HepG2 (cell line): ENCODE measurements at regions not wholly inside any gene's neighbourhood (a gene's known extent, or its start where the extent isn't known, plus 50 kb on each side); places are given as distances from the start of the nearest gene placed in this dataset.

ENCODE experiments used
- ATAC-seq: fragments of 200-7000 bp; cut with Tn5 transposase; 3 replicates; pipeline ENCODE4 v1.9.1; 2020; ENCODE audit warnings: mild to moderate bottlenecking, moderate library complexity
- BruUV-seq: library from RNA; stranded (reverse); fragments of 400-500 nt; replicated peaks from 2 replicates; lab custom pipeline; 2021; lab: Mats Ljungman, UMichigan
- CTCF ChIA-PET: fragments of 300-600 bp; formaldehyde crosslinking; extraction: SDS; loops from one replicate; lab custom pipeline; 2021; ENCODE audit warnings: low total read pairs, inconsistent platforms, low intra/inter-chr PET ratio; lab: Yijun Ruan, JAX
- POLR2A ChIA-PET: fragments of 350-600 bp; sonication (Branson Sonifier 250); formaldehyde crosslinking; loops from one replicate; lab custom pipeline; 2020; ENCODE audit warnings: antibody characterized with exemption, inconsistent platforms; lab: Yijun Ruan, JAX
- DNase-seq: peaks from one replicate; pipeline ENCODE4 v3.0.0-alpha.2; 2015; ENCODE audit warnings: low spot score
- FAIRE-seq: peaks from 3 replicates; lab custom pipeline; 2011; peaks lifted over from hg19 to GRCh38; lab: Jason Lieb, UNC
- H2AFZ ChIP-seq: one replicate; pipeline ENCODE4 v1.6.1; 2011; ENCODE audit warnings: low read length, inconsistent platforms
- H3K27ac ChIP-seq: fragments of 300-600 bp; 3 replicates; pipeline ENCODE4 v1.8.0; 2011; ENCODE audit warnings: mixed run types, mild to moderate bottlenecking, mixed read lengths, low read length, inconsistent platforms; ENCODE audit not compliant: insufficient read depth; ENCODE audit errors: extremely low read length
- H3K27me3 ChIP-seq, 2 experiments: fragments of 200-600 bp in 1 of 2; 2 replicates in 1 of 2; 3 replicates in 1 of 2; pipeline versions ENCODE4 v1.6.0 to v1.8.0; 2011; ENCODE audit warnings: low read length in 2 of 2, mild to moderate bottlenecking in 2 of 2, moderate library complexity in 2 of 2, inconsistent platforms in 1 of 2; ENCODE audit not compliant: insufficient read depth in 2 of 2, control insufficient read depth in 1 of 2
- H3K36me3 ChIP-seq, 2 experiments: fragments of 200-600 bp in 1 of 2; replicated peaks in 1 of 2; 2 replicates in 1 of 2; 3 replicates in 1 of 2; pipeline versions ENCODE4 v1.5.1 to v1.8.0; 2011; ENCODE audit warnings: low read length in 2 of 2, inconsistent platforms in 1 of 2; ENCODE audit not compliant: insufficient read depth in 2 of 2, control insufficient read depth in 1 of 2
- H3K4me1 ChIP-seq: 2 replicates; pipeline ENCODE4 v1.5.1; 2012; ENCODE audit warnings: low read length, inconsistent platforms; ENCODE audit not compliant: insufficient read depth
- H3K4me2 ChIP-seq: 2 replicates; pipeline ENCODE4 v1.6.0; 2011; ENCODE audit warnings: low read depth, low read length, inconsistent platforms
- H3K4me3 ChIP-seq, 3 experiments: fragments of 200-600 bp in 1 of 3; sonication (generic), shearing (Covaris generic) in 1 of 3; replicated peaks in 1 of 3; 2 replicates each; pipeline ENCODE4 v1.5.1; 2011 to 2016; ENCODE audit warnings: low read length in 3 of 3, inconsistent platforms in 2 of 3, low read depth in 2 of 3, mild to moderate bottlenecking in 2 of 3, control low read depth in 1 of 3, mixed read lengths in 1 of 3; ENCODE audit not compliant: insufficient read depth in 1 of 3
- H3K79me2 ChIP-seq: one replicate; pipeline ENCODE4 v1.6.1; 2011; ENCODE audit warnings: low read length, inconsistent platforms; ENCODE audit not compliant: insufficient read depth
- H3K9ac ChIP-seq: 2 replicates; pipeline ENCODE4 v1.6.0; 2011; ENCODE audit warnings: mild to moderate bottlenecking, low read depth, low read length, inconsistent platforms; ENCODE audit not compliant: insufficient read depth
- H3K9me3 ChIP-seq: 2 replicates; pipeline ENCODE4 v1.5.1; 2012; ENCODE audit warnings: mild to moderate bottlenecking, low read length
- H4K20me1 ChIP-seq: 2 replicates; pipeline ENCODE4 v1.6.0; 2011; ENCODE audit warnings: inconsistent platforms, mild to moderate bottlenecking, low read length, moderate library complexity; ENCODE audit not compliant: insufficient read depth
- EEA1 ChIP-seq: sonication (generic); formaldehyde crosslinking; IDR thresholded peaks from 2 replicates; pipeline ENCODE4 v1.5.1; 2020; ENCODE audit warnings: mild to moderate bottlenecking, missing genetic modification reagents, borderline replicate concordance
- HES4 ChIP-seq: sonication (generic); formaldehyde crosslinking; IDR thresholded peaks from 2 replicates; pipeline ENCODE4 v1.9.0; 2021; ENCODE audit warnings: mild to moderate bottlenecking, missing genetic modification reagents, borderline replicate concordance
- STAT5B ChIP-seq: sonication (generic); formaldehyde crosslinking; IDR thresholded peaks from 2 replicates; pipeline ENCODE4 v1.4.0; 2020; ENCODE audit warnings: missing genetic modification reagents
- TMF1 ChIP-seq: sonication (generic); formaldehyde crosslinking; IDR thresholded peaks from 2 replicates; pipeline ENCODE4 v1.8.1; 2022; ENCODE audit warnings: low read depth, missing genetic modification reagents
- TSC22D2 ChIP-seq: sonication (generic); formaldehyde crosslinking; IDR thresholded peaks from 2 replicates; pipeline ENCODE4 v1.5.1; 2020; ENCODE audit warnings: missing genetic modification reagents, mild to moderate bottlenecking, borderline replicate concordance
- WIZ ChIP-seq: sonication (generic); formaldehyde crosslinking; IDR thresholded peaks from 2 replicates; pipeline ENCODE4 v1.5.1; 2020; ENCODE audit warnings: mild to moderate bottlenecking, missing genetic modification reagents
- ZNF660 ChIP-seq: sonication (generic); formaldehyde crosslinking; IDR thresholded peaks from 2 replicates; pipeline ENCODE4 v1.5.1; 2020; ENCODE audit warnings: mild to moderate bottlenecking, low read depth, missing genetic modification reagents, borderline replicate concordance
- WGBS: methylation state at CpG from one replicate; pipeline ENCODE4 v1.1.6; 2017; ENCODE audit warnings: low lambda C conversion rate; 5-methylcytosine and 5-hydroxymethylcytosine counted together
- in situ Hi-C: cut with HindIII; loops from 2 replicates; pipeline ENCODE4 v1.10.0; 2017; ENCODE audit warnings: low pct_unique_long_range_greater_than_20kb; ENCODE audit not compliant: extremely low pct_ligation_motif_present
- intact Hi-C: fragments of 100-400 bp; cut with micrococcal nuclease; formaldehyde crosslinking; loops from one replicate; pipeline ENCODE4 v1.10.0; 2022; ENCODE audit not compliant: unreplicated experiment
- TF ChIP-seq, protein P1 (sequence below): sonication (generic); formaldehyde crosslinking; IDR thresholded peaks from 2 replicates; pipeline ENCODE4 v1.9.0; 2021; ENCODE audit warnings: mild to moderate bottlenecking, missing genetic modification reagents

DNA sequence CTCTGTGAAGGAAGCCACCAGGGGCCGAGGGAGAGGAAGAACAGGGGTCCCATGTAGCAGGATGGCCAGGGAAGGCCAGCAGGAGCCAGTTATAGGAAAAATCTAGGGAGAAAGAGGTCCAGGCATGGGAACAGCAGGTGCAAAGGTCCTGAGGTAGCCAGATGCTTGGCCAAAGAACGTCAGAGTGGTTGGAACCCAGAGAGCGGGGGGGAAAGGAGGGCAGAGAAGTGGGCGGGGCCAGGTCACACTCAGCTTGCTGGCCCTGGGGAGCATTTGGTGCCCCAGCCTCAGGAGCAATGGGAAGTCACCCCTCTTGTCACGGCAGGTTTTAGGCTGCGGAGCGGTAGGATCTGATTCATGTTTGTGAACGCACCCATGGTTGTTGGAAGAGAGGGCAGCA, 180.5 kb downstream of the PHETA1 start (continued):
- TF ChIP-seq, protein P1, sequence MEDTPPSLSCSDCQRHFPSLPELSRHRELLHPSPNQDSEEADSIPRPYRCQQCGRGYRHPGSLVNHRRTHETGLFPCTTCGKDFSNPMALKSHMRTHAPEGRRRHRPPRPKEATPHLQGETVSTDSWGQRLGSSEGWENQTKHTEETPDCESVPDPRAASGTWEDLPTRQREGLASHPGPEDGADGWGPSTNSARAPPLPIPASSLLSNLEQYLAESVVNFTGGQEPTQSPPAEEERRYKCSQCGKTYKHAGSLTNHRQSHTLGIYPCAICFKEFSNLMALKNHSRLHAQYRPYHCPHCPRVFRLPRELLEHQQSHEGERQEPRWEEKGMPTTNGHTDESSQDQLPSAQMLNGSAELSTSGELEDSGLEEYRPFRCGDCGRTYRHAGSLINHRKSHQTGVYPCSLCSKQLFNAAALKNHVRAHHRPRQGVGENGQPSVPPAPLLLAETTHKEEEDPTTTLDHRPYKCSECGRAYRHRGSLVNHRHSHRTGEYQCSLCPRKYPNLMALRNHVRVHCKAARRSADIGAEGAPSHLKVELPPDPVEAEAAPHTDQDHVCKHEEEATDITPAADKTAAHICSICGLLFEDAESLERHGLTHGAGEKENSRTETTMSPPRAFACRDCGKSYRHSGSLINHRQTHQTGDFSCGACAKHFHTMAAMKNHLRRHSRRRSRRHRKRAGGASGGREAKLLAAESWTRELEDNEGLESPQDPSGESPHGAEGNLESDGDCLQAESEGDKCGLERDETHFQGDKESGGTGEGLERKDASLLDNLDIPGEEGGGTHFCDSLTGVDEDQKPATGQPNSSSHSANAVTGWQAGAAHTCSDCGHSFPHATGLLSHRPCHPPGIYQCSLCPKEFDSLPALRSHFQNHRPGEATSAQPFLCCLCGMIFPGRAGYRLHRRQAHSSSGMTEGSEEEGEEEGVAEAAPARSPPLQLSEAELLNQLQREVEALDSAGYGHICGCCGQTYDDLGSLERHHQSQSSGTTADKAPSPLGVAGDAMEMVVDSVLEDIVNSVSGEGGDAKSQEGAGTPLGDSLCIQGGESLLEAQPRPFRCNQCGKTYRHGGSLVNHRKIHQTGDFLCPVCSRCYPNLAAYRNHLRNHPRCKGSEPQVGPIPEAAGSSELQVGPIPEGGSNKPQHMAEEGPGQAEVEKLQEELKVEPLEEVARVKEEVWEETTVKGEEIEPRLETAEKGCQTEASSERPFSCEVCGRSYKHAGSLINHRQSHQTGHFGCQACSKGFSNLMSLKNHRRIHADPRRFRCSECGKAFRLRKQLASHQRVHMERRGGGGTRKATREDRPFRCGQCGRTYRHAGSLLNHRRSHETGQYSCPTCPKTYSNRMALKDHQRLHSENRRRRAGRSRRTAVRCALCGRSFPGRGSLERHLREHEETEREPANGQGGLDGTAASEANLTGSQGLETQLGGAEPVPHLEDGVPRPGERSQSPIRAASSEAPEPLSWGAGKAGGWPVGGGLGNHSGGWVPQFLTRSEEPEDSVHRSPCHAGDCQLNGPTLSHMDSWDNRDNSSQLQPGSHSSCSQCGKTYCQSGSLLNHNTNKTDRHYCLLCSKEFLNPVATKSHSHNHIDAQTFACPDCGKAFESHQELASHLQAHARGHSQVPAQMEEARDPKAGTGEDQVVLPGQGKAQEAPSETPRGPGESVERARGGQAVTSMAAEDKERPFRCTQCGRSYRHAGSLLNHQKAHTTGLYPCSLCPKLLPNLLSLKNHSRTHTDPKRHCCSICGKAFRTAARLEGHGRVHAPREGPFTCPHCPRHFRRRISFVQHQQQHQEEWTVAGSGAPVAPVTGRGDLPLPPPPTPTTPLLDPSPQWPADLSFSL = no peak
- TF ChIP-seq EEA1 (CRISPR knock-in tag) (no peak), TSC22D2 (CRISPR knock-in tag) (no peak)
- TF ChIP-seq, all 625 proteins: peak for 0

DNA sequence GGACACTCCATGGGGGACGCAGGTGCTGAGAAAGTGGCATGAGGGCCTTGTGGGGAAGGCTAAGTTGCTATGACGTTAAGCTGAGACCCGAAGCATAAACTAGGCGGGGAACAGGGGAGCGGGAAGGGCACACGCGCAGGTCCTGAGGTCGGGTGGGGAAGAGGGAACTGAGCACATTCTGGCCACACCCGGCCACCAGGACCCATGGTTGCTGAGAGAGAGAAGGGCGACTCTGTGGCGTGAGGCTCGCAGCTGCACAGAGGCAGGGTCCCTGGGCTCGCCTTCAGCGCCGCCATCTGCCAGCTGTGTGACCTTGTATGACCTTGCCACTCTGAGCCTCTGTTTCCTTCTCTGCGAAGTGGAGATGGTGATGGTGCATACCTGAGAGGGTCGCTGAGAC, 182.5 kb downstream of the PHETA1 start:
- Histone ChIP-seq H3K79me2 (no peaks in the 10 kb centered on the region), H2AFZ (no peak overlapping the region), H3K27me3 (peaks cover 3 to 24% of the 10 kb centered on the region in 2 experiments; a peak in 3 of 5 replicates), H3K9me3 (no peaks in the 10 kb centered on the region), H3K36me3 (no peaks in the 10 kb centered on the region), H3K27ac (no peak overlapping the region)
- POLR2A ChIA-PET = no interaction called here
- intact Hi-C loops (no loop called here), in situ Hi-C loops (no loop called here)
- ATAC-seq (no peak), DNase-seq (no peak)
- no TSS peak for BruUV-seq
- TF ChIP-seq ZNF660 (no peak), WIZ (no peak), TMF1 (no peak), STAT5B (no peak), HES4 (no peak)
- TF ChIP-seq, all 625 proteins: peak for 0
- CTCF ChIA-PET = no interaction called here
- H3K4me3 ChIP-seq = no peak overlapping the region
- H3K4me2 ChIP-seq = no peak overlapping the region
- no peak overlapping the region for H3K9ac ChIP-seq
- no peaks in the 10 kb centered on the region for H3K4me1 ChIP-seq
- H4K20me1 ChIP-seq = no peaks in the 10 kb centered on the region
- 36% methylated on average over 17 of the region's 17 CpGs for WGBS
- no peak for FAIRE-seq
